OCI-M2 (cell line): ENCODE measurements at regions not wholly inside any gene's neighbourhood (a gene's known extent, or its start where the extent isn't known, plus 50 kb on each side); places are given as distances from the start of the nearest gene placed in this dataset.
A peak's percentile ranks its signal among the peaks of the same experiment; 100 is the strongest.

Experiments
- DNase-seq: peaks from one replicate; lab custom pipeline; 2025; ENCODE audit not compliant: unreplicated experiment; lab: John Stamatoyannopoulos, UW

- no peak for DNase-seq
These were observed 749.1 kb upstream of the POT1 start for GRCh38 chr7:125678771-125679170.

GRCh38 chr7:125675640-125676039 is 746.0 kb upstream of the POT1 start:
- DNase-seq, result no peak

GRCh38 chr7:125675169-125675568 is 745.5 kb upstream of the POT1 start:
- no peak for DNase-seq

- no peak for DNase-seq
These were observed 741.4 kb upstream of the POT1 start for GRCh38 chr7:125670926-125671572.

GRCh38 chr7:125668321-125668993 is 738.8 kb upstream of the POT1 start:
- no peak for DNase-seq

GRCh38 chr7:125664625-125665024 is 735.0 kb upstream of the POT1 start:
- no peak for DNase-seq

GRCh38 chr7:125663961-125664360 is 734.3 kb upstream of the POT1 start:
- DNase-seq, result no peak

GRCh38 chr7:125661677-125662076 is 732.1 kb upstream of the POT1 start:
- DNase-seq, result no peak

GRCh38 chr7:125661006-125661405 is 731.4 kb upstream of the POT1 start:
- no peak for DNase-seq

- DNase-seq, result no peak
These were observed 724.5 kb upstream of the POT1 start for GRCh38 chr7:125654076-125654475.

GRCh38 chr7:125651823-125652528 is 722.4 kb upstream of the POT1 start:
- DNase-seq, result no peak

GRCh38 chr7:125648543-125648942 is 718.9 kb upstream of the POT1 start:
- no peak for DNase-seq

- no peak for DNase-seq
These were observed 716.1 kb upstream of the POT1 start for GRCh38 chr7:125645770-125646169.

GRCh38 chr7:125644109-125644508 is 714.5 kb upstream of the POT1 start:
- no peak for DNase-seq

GRCh38 chr7:125643302-125643701 is 713.7 kb upstream of the POT1 start:
- no peak for DNase-seq

GRCh38 chr7:125641884-125642283 is 712.3 kb upstream of the POT1 start:
- DNase-seq, result no peak

- no peak for DNase-seq
These were observed 706.8 kb upstream of the POT1 start for GRCh38 chr7:125636320-125636962.

GRCh38 chr7:125618516-125618915 is 688.9 kb upstream of the POT1 start:
- no peak for DNase-seq

GRCh38 chr7:125611582-125611981 is 682.0 kb upstream of the POT1 start:
- no peak for DNase-seq

- DNase-seq, result no peak
These were observed 677.0 kb upstream of the POT1 start for GRCh38 chr7:125606671-125607070.

- peak; percentile 91 for DNase-seq
These were observed 675.6 kb upstream of the POT1 start for GRCh38 chr7:125605241-125605640.

- no peak for DNase-seq
These were observed 672.8 kb upstream of the POT1 start for GRCh38 chr7:125602441-125602840.
